Ectodermal cell (in vitro differentiated cells): ENCODE measurements at regions not wholly inside any gene's neighbourhood (a gene's known extent, or its start where the extent isn't known, plus 50 kb on each side); places are given as distances from the start of the nearest gene placed in this dataset.

Source experiments
- H3K27ac ChIP-seq: 2 replicates; pipeline ENCODE4 v1.7.0; 2013; ENCODE audit warnings: mild to moderate bottlenecking, low read depth, low read length; ENCODE audit not compliant: insufficient read depth, poor library complexity, severe bottlenecking
- H3K27me3 ChIP-seq: 2 replicates; pipeline ENCODE4 v1.7.0; 2013; ENCODE audit warnings: mild to moderate bottlenecking, low read length; ENCODE audit not compliant: insufficient read depth, control insufficient read depth, poor library complexity, severe bottlenecking
- H3K36me3 ChIP-seq: one replicate; pipeline ENCODE4 v1.7.0; 2013; ENCODE audit warnings: low read length; ENCODE audit not compliant: control insufficient read depth, insufficient read depth
- H3K4me1 ChIP-seq: one replicate; pipeline ENCODE4 v1.7.0; 2013; ENCODE audit warnings: low read length; ENCODE audit not compliant: control insufficient read depth, insufficient read depth
- H3K4me3 ChIP-seq: 2 replicates; pipeline ENCODE4 v1.7.0; 2013; ENCODE audit warnings: low read depth, low read length, control low read depth; ENCODE audit not compliant: insufficient read depth
- H3K9me3 ChIP-seq: 2 replicates; pipeline ENCODE4 v1.7.0; 2013; ENCODE audit warnings: mild to moderate bottlenecking, low read length, moderate library complexity; ENCODE audit not compliant: control insufficient read depth
- WGBS, 2 experiments: methylation state at CpG; one replicate each; pipeline ENCODE4 v1.1.7; 2013; ENCODE audit warnings: missing lambda C conversion rate in 2 of 2; 5-methylcytosine and 5-hydroxymethylcytosine counted together

DNA sequence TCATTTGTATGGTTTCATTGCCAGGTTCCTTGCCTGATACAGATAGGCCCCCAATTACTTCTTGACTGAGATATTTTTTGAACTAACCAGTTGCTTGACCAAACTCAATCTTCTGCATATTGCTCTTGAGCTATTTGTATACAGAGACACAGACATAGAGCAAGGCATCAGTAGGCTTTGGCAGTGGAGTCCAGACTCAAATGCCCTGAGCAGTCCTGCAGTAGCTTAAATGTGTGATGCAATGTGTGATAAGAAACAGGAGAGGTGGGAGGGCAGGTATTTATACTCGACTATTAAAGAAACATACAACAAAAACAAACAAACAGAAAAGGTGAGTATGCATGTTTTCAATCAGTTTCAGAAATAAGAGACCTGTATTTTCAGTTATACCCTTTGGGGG, 197.9 kb upstream of the DAB1 start:
- H3K4me3 ChIP-seq: no peak overlapping the region
- H3K4me1 ChIP-seq: peaks cover 26% of the 10 kb centered on the region
- no peaks in the 10 kb centered on the region for H3K36me3 ChIP-seq
- WGBS, 2 experiments: 100% methylated on average over 1 of the region's 1 CpG; no CpG with 5 or more reads in 1 of the 2 experiments
- no peaks in the 10 kb centered on the region for H3K27me3 ChIP-seq
- H3K9me3 ChIP-seq: no peaks in the 10 kb centered on the region
- H3K27ac ChIP-seq: no peak overlapping the region

DNA sequence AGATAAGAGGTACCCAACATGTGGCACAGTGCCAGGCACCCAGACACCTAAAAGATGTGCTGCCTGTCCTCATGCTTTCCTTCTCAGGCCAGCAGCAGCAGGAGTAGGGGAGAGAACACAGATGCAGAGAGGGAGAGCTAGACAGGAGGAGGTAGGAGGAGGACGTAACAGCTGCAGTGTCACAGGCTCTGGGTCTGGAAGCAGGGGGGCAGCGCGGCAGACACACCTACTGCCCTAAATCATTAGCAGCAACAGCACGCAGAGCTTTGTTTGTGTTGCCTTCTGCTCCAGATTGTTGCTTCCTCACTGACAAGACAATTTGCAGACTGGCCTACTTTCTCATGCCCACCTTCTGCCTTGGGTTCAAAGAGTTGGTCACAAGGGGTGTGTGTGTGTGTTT, 196.7 kb upstream of the DAB1 start:
- H3K27me3 ChIP-seq: no peaks in the 10 kb centered on the region
- no peak overlapping the region for H3K27ac ChIP-seq
- no peaks in the 10 kb centered on the region for H3K36me3 ChIP-seq
- 66 to 69% methylated on average over 4 of the region's 4 CpGs for WGBS, 2 experiments
- H3K9me3 ChIP-seq: no peaks in the 10 kb centered on the region
- H3K4me3 ChIP-seq: no peak overlapping the region
- peaks cover 26% of the 10 kb centered on the region for H3K4me1 ChIP-seq

DNA sequence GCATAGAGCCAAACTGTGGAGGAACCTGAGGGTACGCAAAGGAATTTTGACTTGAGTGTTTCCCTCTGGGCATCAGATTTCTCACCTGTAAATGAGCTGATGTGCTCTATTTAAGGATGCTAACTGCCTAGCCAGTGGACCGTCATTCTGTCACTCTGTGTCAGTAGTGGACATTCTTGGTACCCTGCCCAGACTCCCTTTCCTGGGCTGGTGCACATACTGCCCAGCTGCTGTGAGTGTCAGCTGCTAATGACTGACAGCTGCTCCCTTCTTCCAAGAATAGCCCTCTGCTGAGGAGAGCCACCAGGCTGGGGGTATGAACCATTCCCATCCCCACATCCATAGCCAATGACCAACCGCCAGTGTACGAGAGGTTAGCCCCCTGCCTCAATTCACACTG, 193.1 kb upstream of the DAB1 start:
- no peak overlapping the region for H3K27ac ChIP-seq
- WGBS, 2 experiments: 91 to 94% methylated on average over 4 of the region's 4 CpGs
- H3K4me1 ChIP-seq: peaks cover 8% of the 10 kb centered on the region
- H3K27me3 ChIP-seq: no peaks in the 10 kb centered on the region
- no peaks in the 10 kb centered on the region for H3K9me3 ChIP-seq
- no peaks in the 10 kb centered on the region for H3K36me3 ChIP-seq
- no peak overlapping the region for H3K4me3 ChIP-seq

DNA sequence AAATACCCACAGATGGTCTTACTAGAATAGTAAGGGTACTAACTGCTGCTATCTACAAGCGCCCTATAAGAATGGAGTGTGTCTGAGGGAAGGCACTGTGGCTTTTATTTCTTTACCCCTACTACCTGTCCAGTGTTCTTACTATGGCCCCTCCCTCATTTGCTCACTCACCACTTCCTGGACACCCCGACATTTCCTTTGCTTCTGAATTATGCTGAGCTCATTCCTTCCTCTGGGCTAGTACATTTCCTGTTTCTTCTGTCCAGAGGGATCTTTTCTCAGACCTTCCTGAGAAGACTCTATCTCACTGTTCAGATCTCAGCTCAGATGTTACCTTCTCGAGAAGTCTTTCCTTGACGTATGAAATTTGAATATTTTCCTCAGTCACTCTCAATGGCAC, 192.1 kb upstream of the DAB1 start:
- Histone ChIP-seq H3K4me1 (peaks cover 6% of the 10 kb centered on the region), H3K9me3 (no peaks in the 10 kb centered on the region), H3K36me3 (no peaks in the 10 kb centered on the region), H3K4me3 (no peak overlapping the region), H3K27me3 (no peaks in the 10 kb centered on the region), H3K27ac (no peak overlapping the region)
- WGBS, 2 experiments: 97 to 98% methylated on average over 4 of the region's 4 CpGs

DNA sequence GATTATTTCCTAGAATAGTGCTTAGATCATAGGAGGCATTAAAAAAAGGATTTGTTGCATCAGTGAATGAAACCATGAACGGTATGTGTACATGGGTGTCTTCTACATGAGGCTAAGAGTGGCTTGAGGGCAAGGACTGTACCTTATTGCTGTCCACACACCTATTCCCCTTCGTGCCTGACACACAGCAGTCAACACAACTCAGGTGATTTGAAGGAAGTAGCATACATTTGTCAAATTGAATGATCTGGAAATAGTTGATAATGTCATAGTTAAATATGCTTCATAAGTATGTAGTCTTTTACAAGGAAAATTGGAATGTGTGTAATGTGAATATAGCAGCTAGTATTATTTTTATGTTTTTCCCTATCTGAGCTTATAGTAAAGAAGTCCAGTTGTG, 189.0 kb upstream of the DAB1 start:
- 94 to 98% methylated on average over 2 of the region's 2 CpGs for WGBS, 2 experiments
- Histone ChIP-seq H3K36me3 (no peaks in the 10 kb centered on the region), H3K4me1 (no peaks in the 10 kb centered on the region), H3K9me3 (no peaks in the 10 kb centered on the region), H3K27me3 (no peaks in the 10 kb centered on the region), H3K4me3 (no peak overlapping the region), H3K27ac (no peak overlapping the region)

DNA sequence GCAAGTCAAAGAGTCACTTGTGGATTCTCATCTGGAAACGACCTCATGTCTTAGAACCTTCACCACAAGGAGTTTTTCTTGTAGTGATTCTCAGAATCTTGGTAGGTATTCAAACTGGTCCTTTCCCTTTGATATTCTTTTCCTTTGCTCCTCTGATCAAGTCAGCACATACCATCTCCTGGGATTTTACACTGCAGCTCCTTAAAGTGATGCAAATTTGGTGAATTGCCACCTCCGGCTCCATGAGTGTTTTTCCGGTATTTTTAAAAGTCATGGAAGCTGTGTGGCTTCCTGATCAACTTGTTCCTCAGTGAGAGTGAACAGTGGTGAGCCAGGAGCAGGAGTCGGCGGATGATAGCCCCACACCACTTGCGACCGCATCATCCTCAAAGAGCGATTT, 182.1 kb upstream of the DAB1 start:
- no peaks in the 10 kb centered on the region for H3K36me3 ChIP-seq
- no peaks in the 10 kb centered on the region for H3K9me3 ChIP-seq
- no peaks in the 10 kb centered on the region for H3K4me1 ChIP-seq
- WGBS, 2 experiments: 66 to 73% methylated on average over 5 to 6 of the region's 8 CpGs
- H3K4me3 ChIP-seq: no peak overlapping the region
- H3K27me3 ChIP-seq: no peaks in the 10 kb centered on the region
- H3K27ac ChIP-seq: no peak overlapping the region

DNA sequence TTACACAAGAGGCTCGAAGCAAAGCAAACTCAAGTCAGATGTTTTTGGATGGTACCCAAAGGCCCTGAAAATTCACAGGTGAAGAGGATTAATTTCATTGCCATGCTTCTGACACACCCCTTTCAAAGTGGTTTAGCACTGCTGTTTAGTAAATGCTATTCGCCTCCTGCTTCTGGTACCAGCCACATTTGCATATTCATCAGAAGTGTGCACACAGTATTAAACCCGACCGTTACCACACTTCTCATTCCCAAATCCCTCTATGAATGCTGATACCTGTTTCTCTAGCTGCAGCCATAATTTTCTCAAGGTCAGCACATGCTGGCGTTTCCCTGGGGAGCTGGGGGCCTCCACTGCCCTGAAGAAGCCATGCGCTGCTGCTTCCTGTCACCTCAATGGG, 179.8 kb upstream of the DAB1 start:
- peaks cover 22% of the 10 kb centered on the region for H3K4me1 ChIP-seq
- WGBS, 2 experiments: 83% methylated on average over 6 of the region's 6 CpGs
- no peaks in the 10 kb centered on the region for H3K9me3 ChIP-seq
- H3K27me3 ChIP-seq: no peaks in the 10 kb centered on the region
- no peak overlapping the region for H3K4me3 ChIP-seq
- H3K27ac ChIP-seq: no peak overlapping the region
- no peaks in the 10 kb centered on the region for H3K36me3 ChIP-seq

DNA sequence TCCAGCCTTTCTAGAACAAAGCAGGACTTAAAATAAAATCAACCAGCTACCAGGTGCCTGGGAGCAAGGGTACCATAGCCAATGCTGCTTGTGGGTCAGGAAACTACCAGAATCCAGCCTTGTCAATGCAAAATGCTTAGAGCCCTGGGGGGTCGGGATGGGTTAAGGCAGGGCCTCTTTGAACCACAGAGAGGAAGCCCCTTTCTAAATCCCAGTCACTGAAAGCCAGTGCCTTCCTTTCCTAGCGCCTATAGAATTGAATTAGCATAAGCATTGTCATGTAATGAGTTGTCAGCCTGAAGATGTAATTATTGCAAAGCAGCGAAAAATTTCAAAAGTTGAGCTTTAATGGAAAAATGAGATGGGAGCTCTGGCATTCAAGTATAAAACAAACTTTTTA, 176.6 kb upstream of the DAB1 start:
- no peak overlapping the region for H3K4me3 ChIP-seq
- H3K27ac ChIP-seq: no peak overlapping the region
- H3K27me3 ChIP-seq: no peaks in the 10 kb centered on the region
- WGBS, 2 experiments: 0% methylated on average over 2 to 3 of the region's 3 CpGs
- no peaks in the 10 kb centered on the region for H3K36me3 ChIP-seq
- no peaks in the 10 kb centered on the region for H3K9me3 ChIP-seq
- H3K4me1 ChIP-seq: peaks cover 33% of the 10 kb centered on the region

DNA sequence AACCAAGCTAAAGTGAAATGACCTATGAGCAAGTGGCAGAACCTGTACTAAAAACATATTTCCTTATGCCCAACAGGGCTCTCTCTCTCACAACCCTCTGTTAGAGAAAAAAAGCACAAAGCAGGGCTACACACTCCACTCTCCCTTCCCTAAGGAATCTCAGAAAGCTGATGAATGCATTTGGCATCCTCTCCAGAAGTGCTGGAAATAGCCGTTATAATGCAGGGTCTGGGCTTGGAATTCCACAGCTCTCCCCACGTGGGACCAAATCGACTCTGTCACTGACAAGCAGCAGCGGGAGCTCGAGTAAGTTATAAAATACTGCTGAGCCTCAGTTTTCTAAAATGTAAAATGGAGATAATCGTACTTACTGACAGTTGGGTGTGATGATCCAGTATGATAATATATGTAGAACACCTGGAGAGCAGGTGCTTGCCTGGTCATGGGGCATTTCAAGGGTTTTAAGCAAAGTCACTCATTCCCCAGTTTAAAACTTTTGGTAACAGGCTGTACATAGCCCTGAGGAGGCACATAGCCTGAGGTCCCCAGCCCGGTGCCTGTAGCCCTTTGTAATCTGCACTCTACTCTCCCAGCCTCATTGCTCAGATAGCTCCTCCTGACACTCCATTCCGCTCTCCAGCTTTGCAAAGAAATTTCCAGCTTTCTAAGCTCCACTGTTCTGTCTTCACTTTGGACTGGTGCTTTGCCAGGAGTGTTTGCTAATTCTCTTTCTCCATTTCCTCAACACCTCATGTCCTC, 175.6 kb upstream of the DAB1 start:
- Histone ChIP-seq H3K27ac (peak overlapping the region; percentile 39), H3K4me1 (peaks cover 33% of the 10 kb centered on the region), H3K27me3 (no peaks in the 10 kb centered on the region), H3K9me3 (no peaks in the 10 kb centered on the region), H3K4me3 (no peak overlapping the region), H3K36me3 (no peaks in the 10 kb centered on the region)
- 36 to 48% methylated on average over 8 of the region's 8 CpGs for WGBS, 2 experiments

DNA sequence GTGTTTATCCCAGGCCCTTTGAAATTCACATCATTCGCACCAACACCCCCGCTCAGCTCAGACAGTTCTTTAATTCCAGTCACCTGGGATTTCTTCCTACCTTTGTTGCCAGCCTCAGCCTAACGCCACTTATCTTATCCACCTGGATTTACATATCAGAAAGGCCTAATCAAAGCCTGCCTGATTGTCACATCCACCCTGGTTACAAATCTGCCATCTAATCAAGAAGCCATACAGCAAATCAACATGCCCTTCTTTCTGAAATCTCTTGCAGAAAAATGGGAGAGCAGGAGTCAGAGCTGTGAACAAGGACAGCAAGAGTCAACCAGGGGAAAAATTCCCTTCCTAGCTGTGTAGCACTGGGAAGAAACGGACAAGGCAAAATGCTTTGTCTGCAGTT, 173.2 kb upstream of the DAB1 start:
- peaks cover 33% of the 10 kb centered on the region for H3K4me1 ChIP-seq
- WGBS, 2 experiments: 67 to 69% methylated on average over 4 of the region's 4 CpGs
- H3K4me3 ChIP-seq: no peak overlapping the region
- H3K36me3 ChIP-seq: no peaks in the 10 kb centered on the region
- no peaks in the 10 kb centered on the region for H3K9me3 ChIP-seq
- H3K27ac ChIP-seq: no peak overlapping the region
- H3K27me3 ChIP-seq: no peaks in the 10 kb centered on the region

DNA sequence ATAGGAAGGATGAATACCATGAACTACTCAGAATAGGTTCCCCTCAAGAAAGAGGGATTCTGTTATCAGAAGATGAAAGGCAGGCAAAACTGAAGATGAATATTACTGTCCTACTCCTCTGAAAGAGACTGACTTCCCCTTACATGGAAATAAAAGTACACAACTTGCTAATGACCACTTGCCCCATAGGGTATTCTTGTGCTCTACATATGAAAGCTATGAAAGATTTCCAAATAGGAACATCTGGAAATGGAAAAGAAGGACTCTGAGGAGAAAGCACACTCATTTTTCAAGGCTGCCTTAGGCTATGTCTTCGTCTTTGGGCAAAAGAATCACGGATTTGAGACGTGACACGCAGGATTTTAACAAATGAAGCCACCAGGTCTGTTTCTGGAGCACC, 170.1 kb upstream of the DAB1 start:
- H3K27ac ChIP-seq: no peak overlapping the region
- WGBS, 2 experiments: 94% methylated on average over 4 of the region's 4 CpGs
- H3K4me3 ChIP-seq: no peak overlapping the region
- no peaks in the 10 kb centered on the region for H3K27me3 ChIP-seq
- peaks cover 14% of the 10 kb centered on the region for H3K4me1 ChIP-seq
- H3K9me3 ChIP-seq: no peaks in the 10 kb centered on the region
- H3K36me3 ChIP-seq: no peaks in the 10 kb centered on the region
